Lower leg skin (tissue), 3 donors: ENCODE measurements at regions not wholly inside any gene's neighbourhood (a gene's known extent, or its start where the extent isn't known, plus 50 kb on each side); places are given as distances from the start of the nearest gene placed in this dataset.

Experiments
- CTCF ChIP-seq, 3 donors: fragments of 450-650 bp; IDR thresholded peaks; one replicate each; pipeline ENCODE4 v1.5.1; 2016; ENCODE audit warnings: antibody characterized with exemption in 3 of 3, mild to moderate bottlenecking in 3 of 3, moderate library complexity in 2 of 3
- POLR2A ChIP-seq, 2 donors: fragments of 450-650 bp; IDR thresholded peaks; one replicate each; pipeline ENCODE4 v1.6.1; 2016 to 2017; ENCODE audit warnings: antibody characterized with exemption in 2 of 2, mild to moderate bottlenecking in 1 of 2, moderate library complexity in 1 of 2

DNA sequence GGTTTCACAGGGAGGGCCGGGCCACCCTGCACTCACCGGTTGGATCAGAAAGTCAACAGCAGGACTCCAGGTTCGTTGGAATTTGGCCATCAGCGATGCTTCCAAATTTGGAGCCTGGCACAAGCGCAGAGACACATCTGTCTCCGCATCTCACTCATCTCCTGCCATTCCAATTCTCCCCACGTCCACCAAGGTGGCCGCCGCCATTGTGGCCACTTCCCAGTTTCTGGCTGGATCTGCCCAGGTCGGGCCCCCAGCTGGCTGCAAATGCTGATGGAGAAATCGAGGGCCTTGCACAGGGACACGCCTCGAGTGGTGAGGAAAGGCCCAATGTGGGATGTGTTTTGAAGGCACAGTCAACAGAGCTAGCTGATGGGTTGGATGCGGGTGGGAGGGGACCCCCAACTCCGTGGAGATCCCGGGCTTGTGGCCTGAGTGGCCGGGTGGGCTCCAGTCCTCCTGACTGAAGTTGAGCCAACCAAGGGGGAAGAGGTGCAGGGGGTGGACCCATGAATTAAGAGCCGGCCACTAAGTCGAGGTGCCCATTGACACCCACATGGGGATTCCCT, 102.7 kb downstream of the CRYAA start:
- TF ChIP-seq CTCF (IDR thresholded peaks at IDR 0.05) (no peak), POLR2A (IDR thresholded peaks at IDR 0.05) (no peak)
